Activated gamma-delta T cell treated with anti-CD3 and anti-CD28 coated beads, Interleukin-2, amount 50 U/mL, for 16 hours (primary cell): ENCODE measurements at regions not wholly inside any gene's neighbourhood (a gene's known extent, or its start where the extent isn't known, plus 50 kb on each side); places are given as distances from the start of the nearest gene placed in this dataset.

Experiments used
- DNase-seq: peaks from one replicate; pipeline ENCODE4 v3.0.0-alpha.2; 2020; ENCODE audit warnings: low read depth

GRCh38 chr4:26073886-26074560 lies 160.0 kb downstream of the SMIM20 start:
- no peak for DNase-seq

DNA sequence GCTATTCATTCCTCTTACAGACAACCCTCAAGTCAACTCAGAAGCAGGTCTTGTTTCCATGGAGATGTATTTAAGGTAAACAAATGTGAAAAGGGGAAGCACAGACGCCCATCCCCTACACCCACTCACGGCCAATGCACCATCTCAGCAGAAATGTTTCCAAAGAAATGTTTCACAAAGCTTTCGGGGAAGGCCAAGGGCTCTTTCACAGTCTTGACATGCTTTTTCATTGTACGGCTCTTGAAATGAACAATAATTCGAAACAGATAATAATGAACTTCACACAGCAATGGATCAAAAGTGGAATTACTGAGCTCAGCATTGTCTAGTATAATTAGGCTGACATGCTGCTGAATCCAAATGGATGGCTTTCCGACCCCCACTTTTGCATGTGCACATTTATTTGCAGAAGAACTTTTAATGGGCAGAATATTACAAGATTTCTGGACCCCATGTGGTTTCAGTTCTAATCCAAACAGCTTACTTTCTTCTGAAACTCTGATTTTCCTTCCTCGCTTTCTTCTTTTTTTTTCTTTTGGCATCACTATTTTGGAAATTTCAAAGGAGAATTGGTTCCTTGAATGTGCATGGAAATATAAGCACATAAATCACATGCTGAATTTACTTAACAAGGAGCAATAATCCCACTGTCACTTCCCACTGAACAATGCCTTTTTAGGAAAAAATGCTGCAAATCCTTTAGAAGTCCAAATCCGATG lies 160.9 kb downstream of the SMIM20 start:
- DNase-seq = peak; percentile 38

DNA sequence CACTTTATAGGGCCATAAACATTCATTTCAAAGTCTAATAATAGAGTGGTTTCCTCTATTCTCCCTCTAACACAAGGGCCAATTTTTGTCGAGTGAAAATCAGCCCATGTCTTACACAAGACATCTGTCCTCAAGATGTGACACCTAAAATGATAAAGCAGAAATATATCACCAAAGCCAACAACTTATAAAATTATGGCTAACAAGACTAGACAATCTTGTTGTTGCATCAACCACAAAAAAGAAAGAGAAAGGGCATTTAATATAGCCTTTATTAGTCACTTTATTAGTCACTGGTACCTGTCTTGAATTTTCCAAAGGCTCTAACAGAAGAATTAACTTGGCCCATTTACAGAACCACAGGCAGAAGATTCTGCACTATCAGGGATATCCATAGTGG lies 161.6 kb downstream of the SMIM20 start:
- no peak for DNase-seq

GRCh38 chr4:26076000-26076587 lies 162.1 kb downstream of the SMIM20 start:
- DNase-seq = no peak

DNA sequence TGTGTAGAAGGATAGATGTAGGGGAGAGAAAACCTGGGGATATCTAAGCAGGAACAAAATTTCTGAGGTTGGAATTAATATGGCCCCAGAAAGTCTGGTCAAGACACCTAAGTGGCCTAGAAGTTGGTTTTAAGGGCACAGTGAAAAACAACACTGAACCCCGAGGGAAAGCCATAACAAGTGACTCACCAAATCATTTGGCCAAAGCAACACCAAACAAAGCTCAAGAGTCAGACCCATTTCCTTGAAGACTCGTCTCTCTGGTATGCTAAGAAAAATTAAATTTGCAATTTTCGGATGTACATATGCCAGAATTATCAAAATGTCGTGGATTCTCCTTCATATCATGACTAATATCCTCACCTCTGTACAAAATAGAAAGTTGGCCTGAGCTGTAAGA lies 162.9 kb downstream of the SMIM20 start:
- no peak for DNase-seq

DNA sequence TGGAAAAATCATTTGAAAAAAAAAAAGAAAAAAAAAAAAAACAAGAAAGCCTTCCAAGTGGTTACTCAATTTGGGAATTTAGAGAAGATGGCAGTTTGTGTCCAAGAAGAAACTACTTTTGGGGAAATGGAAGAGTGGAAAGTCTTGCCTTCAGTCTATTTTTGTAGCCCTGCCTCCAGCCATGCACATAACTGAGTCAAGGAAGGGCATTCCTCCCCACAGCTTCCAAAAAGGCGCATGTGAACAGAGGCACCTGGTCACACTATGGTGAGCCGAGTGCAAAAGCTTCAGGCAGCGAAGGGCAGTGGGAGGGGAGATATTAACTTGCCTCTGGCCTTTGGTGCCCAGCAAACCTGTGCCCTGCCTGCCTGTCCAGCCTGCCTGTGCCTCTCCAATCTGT lies 163.7 kb downstream of the SMIM20 start:
- DNase-seq = no peak

DNA sequence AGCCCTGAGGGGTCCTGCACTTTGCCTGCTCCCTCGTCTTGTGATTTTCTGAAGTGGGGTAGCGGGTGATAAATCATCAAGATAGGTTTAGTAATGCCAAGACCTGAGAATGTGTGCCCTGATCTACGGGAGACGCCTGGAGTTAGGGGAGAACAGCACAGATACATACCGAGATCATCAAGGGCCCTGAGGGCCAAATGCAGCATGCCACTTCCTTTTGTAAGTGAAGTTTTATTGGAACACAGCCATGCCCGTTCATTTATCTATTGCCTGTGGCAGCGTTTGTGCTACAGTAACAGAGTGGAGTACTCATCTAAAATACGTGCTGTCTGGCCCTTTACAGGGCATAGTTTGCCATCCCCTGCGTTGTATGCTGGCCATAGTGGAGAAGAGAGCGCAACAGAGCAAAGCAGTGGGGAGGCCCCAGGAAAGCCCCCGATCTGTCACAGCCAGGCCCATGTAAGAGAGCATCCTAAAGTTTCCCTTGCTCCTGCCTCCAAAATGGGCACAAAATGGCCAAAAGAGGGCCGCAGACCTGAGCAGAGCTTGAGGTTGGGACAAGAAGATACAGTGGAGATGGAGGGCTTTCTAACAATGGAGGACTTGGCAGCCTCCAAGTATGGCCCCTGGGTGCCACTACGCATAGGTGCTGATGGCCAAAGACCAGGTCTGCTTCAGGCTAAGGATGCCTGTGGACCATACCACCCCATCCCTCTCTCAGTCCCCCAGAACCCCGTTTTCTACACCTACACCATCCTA lies 167.0 kb downstream of the SMIM20 start:
- DNase-seq = no peak

DNA sequence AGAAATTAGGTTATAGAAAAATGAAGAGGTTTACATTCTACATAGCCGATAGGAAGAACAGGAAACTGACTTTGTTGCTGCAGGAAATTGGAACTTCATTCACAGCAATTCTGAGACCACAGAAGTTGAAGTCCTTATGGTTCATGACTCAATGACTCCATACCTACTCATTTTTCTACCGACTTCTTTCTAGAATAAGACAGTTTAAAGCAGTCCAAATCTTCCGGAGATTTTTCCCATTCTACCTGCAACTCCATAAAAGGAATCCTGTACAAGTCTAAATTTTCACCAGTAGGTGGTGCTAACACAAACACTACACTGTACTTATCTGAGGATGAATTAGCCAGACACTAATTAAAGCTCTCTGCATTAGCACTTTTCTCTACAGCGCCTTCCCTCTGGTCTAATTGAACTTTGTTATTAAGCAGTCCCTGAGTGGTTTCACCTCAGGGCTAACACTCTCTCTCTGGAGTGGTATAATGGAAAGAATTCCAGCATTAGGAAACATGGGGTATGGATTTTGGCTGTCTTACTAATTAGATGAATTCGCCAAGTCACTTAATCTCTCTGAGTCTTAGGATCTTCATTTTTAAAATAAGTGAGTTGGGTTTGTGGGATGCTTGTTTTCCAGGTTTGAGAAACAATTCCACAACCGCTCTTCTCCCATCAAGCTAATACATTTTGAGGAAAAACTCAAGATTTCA lies 167.9 kb downstream of the SMIM20 start:
- DNase-seq = no peak

DNA sequence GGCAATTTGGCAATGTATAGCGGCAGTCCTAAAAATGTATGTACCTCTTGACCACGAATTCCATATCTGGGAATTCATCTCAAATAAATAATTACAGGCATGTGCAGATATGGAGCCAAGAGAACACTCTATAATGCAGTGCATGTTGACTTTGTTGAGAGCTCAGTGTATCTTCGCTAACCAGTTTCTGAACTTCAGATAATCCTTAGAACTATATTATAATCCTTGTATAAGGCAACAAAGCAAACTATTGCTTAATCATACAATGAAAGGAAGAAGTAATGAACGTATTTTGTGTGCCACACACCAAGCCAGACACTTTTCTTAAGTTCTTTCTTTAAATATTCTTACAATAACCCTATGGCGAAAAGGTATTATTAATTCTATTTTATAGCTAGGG lies 168.5 kb downstream of the SMIM20 start:
- no peak for DNase-seq

GRCh38 chr4:26083987-26084386 lies 170.0 kb downstream of the SMIM20 start:
- DNase-seq = no peak

DNA sequence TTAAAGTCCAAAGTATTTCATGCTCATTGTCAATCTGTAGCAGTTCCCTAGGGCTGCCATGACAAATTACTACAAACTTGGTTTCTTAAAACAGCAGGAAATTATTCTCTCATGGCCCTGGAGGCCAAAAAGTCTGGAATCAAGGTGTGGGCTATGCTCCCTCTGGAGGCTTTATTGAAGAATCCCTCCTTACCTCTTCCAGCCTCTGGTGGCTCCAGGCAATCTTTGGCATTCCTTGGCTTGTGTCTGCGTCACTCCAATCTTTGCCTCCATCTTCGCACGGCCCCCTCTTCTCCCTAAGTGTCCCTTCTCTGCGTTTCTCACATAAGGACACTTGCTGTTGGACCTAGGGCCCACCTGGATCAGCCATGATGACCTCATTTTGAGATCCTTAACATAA lies 170.4 kb downstream of the SMIM20 start:
- DNase-seq = no peak

GRCh38 chr4:26085551-26085950 lies 171.5 kb downstream of the SMIM20 start:
- no peak for DNase-seq

- no peak for DNase-seq
Observed at GRCh38 chr4:26086621-26087441, 172.8 kb downstream of the SMIM20 start.

DNA sequence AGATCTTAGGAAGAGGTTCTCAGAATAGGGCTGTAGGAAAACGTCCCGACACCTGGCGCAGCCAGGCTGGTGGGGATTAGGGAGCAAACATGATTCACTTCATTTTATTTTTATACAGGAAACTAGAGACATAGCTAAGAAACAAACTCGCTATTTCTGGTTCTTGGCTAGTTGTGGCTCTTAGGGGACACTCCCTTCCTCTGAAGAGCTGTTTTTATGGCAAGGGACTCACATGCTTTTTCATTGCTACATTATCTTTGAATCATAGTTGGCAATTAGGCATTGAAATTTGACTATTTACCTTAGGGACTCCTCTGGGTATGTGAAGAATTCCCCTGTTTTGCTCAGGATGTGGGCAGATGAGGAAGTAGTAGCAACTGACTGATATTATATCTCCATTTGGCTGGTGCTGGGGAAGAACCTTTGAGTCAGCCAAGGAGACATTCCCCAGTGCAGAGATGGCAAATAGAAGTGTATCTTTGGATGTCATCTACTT lies 174.5 kb downstream of the SMIM20 start:
- DNase-seq = no peak

- DNase-seq = no peak
Observed at GRCh38 chr4:26093551-26093950, 179.5 kb downstream of the SMIM20 start.

DNA sequence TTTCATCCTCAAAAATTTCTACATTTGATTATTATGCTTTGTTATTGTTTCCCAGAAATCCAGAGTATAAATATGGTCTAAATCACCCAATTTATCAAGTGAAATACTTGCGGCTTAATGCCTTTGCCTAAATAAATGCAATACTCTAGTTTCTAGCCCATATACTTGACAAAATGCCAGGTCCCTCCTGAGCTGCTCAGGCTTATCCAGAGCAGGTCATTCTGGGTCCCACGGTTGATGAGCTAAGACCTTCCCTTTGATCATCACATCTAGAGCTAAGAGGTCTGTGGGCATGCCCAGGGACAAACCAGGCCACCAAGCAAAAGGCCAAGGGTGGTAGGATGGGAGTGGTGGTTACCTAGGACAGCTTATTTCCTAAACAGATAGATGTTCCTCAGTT lies 180.1 kb downstream of the SMIM20 start:
- DNase-seq = no peak

- DNase-seq = no peak
Observed at GRCh38 chr4:26094911-26095310, 180.9 kb downstream of the SMIM20 start.

GRCh38 chr4:26099967-26100366 lies 185.9 kb downstream of the SMIM20 start:
- no peak for DNase-seq

- no peak for DNase-seq
Observed at GRCh38 chr4:26101011-26101410, 187.0 kb downstream of the SMIM20 start.

GRCh38 chr4:26104056-26104685 lies 190.2 kb downstream of the SMIM20 start:
- no peak for DNase-seq

DNA sequence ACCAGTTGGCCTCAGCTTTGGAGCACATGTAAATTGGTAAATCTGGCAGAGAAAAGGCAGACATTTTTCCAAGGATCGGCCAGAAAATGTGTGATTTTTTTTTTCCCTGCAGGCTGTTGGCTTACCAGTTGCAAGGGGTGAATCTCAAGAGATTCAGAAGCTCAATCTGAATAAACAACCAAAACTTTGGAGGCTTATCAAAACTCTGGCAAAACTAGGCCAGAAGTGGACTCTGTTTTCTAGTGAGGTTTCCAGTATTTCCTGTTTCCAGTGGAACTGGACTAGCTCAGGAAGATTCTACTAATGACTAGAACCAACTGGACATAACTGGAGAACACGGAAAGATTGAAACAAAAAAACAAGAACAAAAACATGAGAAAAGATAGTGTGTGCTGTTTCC lies 191.3 kb downstream of the SMIM20 start:
- DNase-seq = no peak
